ENCODE measurements at regions not wholly inside any gene's neighbourhood (a gene's known extent, or its start where the extent isn't known, plus 50 kb on each side); places are given as distances from the start of the nearest gene placed in this dataset.

DNA sequence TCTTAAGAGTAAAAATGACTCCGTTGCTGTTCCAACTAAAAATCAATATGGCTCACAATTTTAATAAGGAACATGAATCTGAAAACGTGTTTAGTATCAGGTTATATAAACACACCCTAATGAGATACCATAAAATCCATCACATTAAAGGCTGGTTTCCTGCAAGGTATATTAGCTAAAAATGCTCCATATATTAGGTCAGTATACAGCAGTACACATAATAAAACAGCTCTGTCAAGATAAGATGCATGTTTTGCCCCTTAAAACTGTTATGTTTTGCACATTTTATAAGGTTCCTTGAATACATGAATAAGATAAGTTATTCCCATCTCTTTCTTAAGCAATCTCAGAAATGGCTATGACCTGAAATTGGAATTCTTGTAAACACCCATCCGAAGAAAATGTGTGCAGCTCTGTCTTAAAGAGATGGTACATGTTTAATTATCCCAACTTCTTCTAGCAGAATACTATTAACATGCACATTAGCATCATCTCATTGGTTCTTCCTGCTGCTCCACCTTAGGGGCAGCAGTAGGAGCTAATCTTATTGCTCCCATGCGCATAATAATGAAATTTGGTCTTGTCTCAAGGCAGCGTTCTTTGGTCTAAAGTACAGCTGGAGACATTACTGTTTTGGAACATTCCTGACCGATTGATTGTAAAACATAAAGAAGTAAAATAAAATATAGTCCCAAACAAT is 836.1 kb upstream of the FANCL start:
- no peaks in the 10 kb centered on the region for H3K4me1 Mint-ChIP-seq
- no peaks in the 10 kb centered on the region for H3K36me3 Mint-ChIP-seq (ENCODE audit: insufficient read depth)
- no peak overlapping the region for H3K27ac Mint-ChIP-seq (ENCODE audit: low read depth)
- no peaks in the 10 kb centered on the region for H3K27me3 Mint-ChIP-seq
- no peak for ATAC-seq (replicated peaks; ENCODE audit: extremely low read depth, poor library complexity, severe bottlenecking)
- no peak for DNase-seq (ENCODE audit: low spot score in 2 of 2)
- H3K4me3 Mint-ChIP-seq: no peak overlapping the region
- H3K9me3 Mint-ChIP-seq: peaks cover 9% of the 10 kb centered on the region

DNA sequence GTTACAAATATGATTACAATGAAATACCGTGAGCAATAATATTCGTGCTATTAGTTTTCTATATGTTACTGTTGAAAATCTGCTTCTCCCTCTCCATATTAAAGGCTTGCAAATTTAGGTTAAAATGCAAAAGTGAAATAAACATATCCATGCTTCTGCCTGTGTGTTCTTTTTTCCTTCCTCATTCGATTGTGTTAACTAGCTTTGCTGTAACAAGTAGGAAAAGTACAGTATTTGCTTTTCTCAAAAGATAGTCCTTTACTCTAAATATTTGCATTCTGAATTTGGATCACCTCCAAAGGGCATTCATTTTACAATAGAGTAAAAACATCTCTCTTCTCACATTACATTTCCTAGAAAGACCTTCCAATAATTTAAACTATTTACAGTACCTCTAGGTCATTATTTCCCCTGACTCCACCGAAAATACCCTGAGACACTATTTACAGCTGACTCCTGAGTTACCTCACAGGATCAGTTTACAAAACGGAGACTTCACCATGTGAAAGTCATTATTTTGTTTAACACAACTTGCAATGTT is 835.0 kb upstream of the FANCL start:
- H3K4me3 Mint-ChIP-seq: no peak overlapping the region
- H3K27ac Mint-ChIP-seq (ENCODE audit: low read depth): no peak overlapping the region
- H3K9me3 Mint-ChIP-seq: peaks cover 14% of the 10 kb centered on the region

DNA sequence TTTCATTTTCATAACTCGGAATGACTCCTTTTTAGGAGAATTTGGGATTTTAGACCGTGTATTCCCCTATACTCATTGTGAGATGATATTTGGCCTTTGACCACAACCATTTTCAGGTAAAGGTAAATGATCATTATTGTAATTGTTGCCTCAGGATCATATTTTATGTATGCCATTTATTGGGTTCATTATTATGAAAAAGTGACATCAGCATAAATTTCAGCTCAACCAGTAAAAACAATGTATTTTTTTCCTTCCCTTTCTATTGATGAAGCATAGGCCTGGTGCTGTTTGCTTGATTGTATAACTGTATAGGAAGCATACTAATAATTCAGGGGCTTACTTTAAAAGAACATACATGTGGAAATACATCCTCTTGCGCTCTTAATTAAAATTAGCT is 832.9 kb upstream of the FANCL start:
- H3K36me3 Mint-ChIP-seq (ENCODE audit: insufficient read depth): no peaks in the 10 kb centered on the region
- no peak overlapping the region for H3K4me3 Mint-ChIP-seq
- H3K27ac Mint-ChIP-seq (ENCODE audit: low read depth): no peak overlapping the region
- no peaks in the 10 kb centered on the region for H3K27me3 Mint-ChIP-seq
- H3K4me1 Mint-ChIP-seq: no peaks in the 10 kb centered on the region
- ATAC-seq (replicated peaks; ENCODE audit: extremely low read depth, poor library complexity, severe bottlenecking): no peak
- DNase-seq (ENCODE audit: low spot score in 2 of 2): no peak
- H3K9me3 Mint-ChIP-seq: peaks cover 13% of the 10 kb centered on the region

More for the DNA sequence above, 835.0 kb upstream of the FANCL start:
- Mint-ChIP-seq H3K36me3 (ENCODE audit: insufficient read depth) (no peaks in the 10 kb centered on the region), H3K27me3 (no peaks in the 10 kb centered on the region), H3K4me1 (no peaks in the 10 kb centered on the region)
- ATAC-seq (replicated peaks; ENCODE audit: extremely low read depth, poor library complexity, severe bottlenecking) (no peak), DNase-seq (ENCODE audit: low spot score in 2 of 2) (no peak)

DNA sequence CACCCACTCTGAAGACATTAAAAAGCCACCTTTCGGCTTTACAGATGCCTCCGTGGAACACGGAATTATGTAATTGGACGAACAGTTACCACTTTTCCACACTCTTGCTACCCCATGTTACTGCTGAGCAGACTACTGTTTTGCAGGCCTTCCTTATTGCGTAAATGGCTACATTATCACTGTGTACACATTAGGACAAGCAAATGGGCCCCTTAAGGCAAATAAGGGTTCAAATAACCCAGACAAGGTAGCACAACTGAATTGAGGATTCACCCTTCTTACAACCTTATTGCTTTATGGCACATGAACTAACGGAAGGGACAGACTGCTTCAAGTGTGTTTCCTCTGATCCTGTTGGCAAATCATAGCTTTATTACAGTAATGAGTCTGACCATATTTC is 832.2 kb upstream of the FANCL start:
- no peaks in the 10 kb centered on the region for H3K36me3 Mint-ChIP-seq (ENCODE audit: insufficient read depth)
- H3K27ac Mint-ChIP-seq (ENCODE audit: low read depth): no peak overlapping the region
- no peaks in the 10 kb centered on the region for H3K4me1 Mint-ChIP-seq
- no peak overlapping the region for H3K4me3 Mint-ChIP-seq
- H3K27me3 Mint-ChIP-seq: no peaks in the 10 kb centered on the region
- peaks cover 13% of the 10 kb centered on the region for H3K9me3 Mint-ChIP-seq
- ATAC-seq (replicated peaks; ENCODE audit: extremely low read depth, poor library complexity, severe bottlenecking) (no peak), DNase-seq (ENCODE audit: low spot score in 2 of 2) (no peak)

DNA sequence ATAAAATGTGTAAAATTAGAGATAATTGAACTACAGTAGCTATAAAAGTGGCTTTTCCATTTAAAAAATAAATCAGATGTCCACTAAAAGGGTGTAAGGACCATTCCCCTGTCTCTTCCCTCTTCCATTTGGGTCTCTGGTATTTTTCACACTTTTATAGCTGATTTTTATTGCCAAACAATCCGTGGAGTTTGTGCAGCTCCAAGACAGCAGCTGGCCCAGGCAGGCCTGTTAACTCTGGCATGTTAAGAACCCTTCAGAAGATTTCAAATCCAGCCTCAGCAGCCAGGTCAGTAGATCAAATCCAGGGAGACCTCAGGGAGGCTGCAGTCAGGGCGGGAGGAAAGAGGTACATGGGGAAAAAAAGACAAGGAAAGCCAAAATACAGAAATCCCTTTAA is 827.1 kb upstream of the FANCL start:
- H3K36me3 Mint-ChIP-seq (ENCODE audit: insufficient read depth): no peaks in the 10 kb centered on the region
- peaks cover 13% of the 10 kb centered on the region for H3K9me3 Mint-ChIP-seq
- ATAC-seq (replicated peaks; ENCODE audit: extremely low read depth, poor library complexity, severe bottlenecking) (no peak), DNase-seq (ENCODE audit: low spot score in 2 of 2) (no peak)
- H3K4me3 Mint-ChIP-seq: no peak overlapping the region
- H3K4me1 Mint-ChIP-seq: no peaks in the 10 kb centered on the region
- no peak overlapping the region for H3K27ac Mint-ChIP-seq (ENCODE audit: low read depth)
- no peaks in the 10 kb centered on the region for H3K27me3 Mint-ChIP-seq

DNA sequence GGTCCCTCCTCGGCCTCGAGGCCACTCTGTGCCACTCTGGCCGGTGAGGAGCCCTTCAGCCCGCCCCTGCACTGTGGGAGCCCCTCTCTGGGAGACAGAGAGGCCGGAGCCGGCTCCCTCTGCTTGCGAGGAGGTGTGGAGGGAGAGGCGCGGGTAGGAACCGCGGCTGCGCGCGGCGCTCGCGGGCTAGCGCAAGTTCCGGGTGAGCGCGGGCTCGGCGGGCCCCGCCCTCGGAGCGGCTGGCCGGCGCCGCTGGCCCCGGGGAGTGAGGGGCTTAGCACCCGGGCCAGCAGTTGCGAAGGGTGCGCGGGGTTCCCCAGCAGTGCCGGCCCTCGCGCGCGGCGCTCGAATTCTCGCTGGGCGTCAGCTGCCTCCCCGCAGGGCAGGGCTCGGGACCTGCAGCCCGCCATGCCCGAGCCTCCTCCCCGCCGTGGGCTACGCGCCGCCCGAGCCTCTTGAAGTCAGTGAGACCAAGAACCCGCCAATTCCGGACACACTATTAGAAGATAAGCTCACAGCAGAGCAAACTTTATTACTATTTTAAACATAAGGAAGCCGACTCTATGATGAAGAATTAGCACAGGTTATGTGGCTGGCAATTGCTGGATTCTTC is 825.8 kb upstream of the FANCL start:
- no peak overlapping the region for H3K4me3 Mint-ChIP-seq
- peaks cover 8% of the 10 kb centered on the region for H3K9me3 Mint-ChIP-seq
- ATAC-seq (replicated peaks; ENCODE audit: extremely low read depth, poor library complexity, severe bottlenecking) (no peak), DNase-seq (ENCODE audit: low spot score in 2 of 2) (no peak)
- H3K27me3 Mint-ChIP-seq: no peaks in the 10 kb centered on the region
- H3K36me3 Mint-ChIP-seq (ENCODE audit: insufficient read depth): no peaks in the 10 kb centered on the region
- no peak overlapping the region for H3K27ac Mint-ChIP-seq (ENCODE audit: low read depth)
- H3K4me1 Mint-ChIP-seq: no peaks in the 10 kb centered on the region

DNA sequence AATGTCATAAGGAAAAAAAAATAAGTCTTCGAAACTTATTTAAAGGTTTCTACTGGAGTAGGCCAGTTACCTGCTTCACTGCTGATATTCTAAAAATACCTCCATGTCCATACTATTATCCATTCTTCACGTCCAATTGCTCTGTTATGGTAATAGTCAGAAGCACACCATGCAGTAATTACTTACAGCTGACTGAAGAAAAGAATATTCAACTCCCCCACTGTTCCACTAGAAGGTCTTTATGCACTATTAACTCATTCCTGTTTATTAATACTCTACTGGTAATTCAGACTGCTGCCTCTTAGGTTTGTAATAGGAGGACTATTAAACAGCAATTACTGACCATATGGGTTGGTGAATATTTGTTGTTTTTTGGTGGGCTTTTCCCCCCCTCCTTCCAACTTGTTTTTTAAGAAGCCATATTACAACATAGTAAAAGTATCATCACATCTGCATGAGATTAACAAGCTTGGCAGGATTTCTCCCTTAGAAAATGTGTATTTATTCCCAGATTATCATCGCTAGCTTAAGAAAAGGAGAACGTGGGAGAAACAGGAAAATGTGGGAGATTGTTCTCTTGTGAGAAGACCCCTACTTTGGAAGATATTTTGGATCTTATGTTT is 806.4 kb upstream of the FANCL start:
- Mint-ChIP-seq H3K27me3 (no peaks in the 10 kb centered on the region), H3K9me3 (peaks cover 11% of the 10 kb centered on the region), H3K4me3 (no peak overlapping the region), H3K4me1 (no peaks in the 10 kb centered on the region), H3K36me3 (ENCODE audit: insufficient read depth) (no peaks in the 10 kb centered on the region), H3K27ac (ENCODE audit: low read depth) (no peak overlapping the region)
- ATAC-seq (replicated peaks; ENCODE audit: extremely low read depth, poor library complexity, severe bottlenecking): no peak
- DNase-seq (ENCODE audit: low spot score in 2 of 2): no peak

DNA sequence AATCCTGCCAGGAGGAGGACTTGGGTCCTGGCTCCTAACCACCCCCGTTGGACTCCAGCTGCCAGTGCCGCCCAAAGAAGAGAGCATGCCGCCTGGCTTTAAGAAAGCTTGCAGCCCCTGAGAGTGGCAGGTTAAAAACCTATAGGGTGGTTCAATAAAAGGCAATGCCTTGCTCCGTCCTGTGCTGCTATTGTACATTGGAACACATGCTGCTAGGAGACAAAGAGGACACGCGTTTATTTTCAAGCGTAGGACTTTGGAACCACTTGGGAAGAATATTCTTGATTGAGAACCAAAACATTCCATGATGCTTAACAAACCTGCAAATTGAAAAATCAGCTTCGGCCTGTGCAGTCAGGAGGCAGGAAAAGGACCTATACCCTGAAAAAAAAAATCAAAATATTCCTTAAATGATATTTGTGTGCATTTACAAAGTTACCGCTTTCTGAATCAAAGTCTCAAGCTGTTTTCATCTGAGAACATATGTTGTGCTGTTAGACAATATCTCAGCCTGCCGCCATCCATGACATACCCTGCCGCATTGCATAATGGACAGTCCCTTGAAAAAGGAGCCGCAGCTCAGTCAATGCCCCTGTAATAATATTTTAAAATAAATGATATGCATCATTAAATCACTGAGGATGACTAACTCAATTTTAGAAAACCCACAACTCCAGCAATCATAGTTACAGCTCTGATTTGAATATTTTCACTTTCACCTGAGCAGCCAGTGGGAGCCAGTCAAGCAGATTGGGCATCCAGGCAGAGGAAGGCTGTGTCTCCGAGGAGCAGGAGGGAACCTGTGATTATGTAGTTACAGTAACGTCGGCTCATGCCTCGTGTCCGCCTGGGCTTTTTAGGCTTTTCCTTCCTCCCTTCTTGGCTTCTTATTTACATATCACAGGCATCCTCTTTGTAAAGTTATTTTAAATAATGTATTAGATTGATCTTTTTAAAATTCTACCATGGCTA is 805.6 kb upstream of the FANCL start:
- DNase-seq (ENCODE audit: low spot score in 2 of 2): no peak
- Mint-ChIP-seq H3K36me3 (ENCODE audit: insufficient read depth) (no peaks in the 10 kb centered on the region), H3K4me3 (no peak overlapping the region), H3K9me3 (peaks cover 11% of the 10 kb centered on the region), H3K4me1 (no peaks in the 10 kb centered on the region), H3K27ac (ENCODE audit: low read depth) (no peak overlapping the region), H3K27me3 (no peaks in the 10 kb centered on the region)
- ATAC-seq (replicated peaks; ENCODE audit: extremely low read depth, poor library complexity, severe bottlenecking): no peak

DNA sequence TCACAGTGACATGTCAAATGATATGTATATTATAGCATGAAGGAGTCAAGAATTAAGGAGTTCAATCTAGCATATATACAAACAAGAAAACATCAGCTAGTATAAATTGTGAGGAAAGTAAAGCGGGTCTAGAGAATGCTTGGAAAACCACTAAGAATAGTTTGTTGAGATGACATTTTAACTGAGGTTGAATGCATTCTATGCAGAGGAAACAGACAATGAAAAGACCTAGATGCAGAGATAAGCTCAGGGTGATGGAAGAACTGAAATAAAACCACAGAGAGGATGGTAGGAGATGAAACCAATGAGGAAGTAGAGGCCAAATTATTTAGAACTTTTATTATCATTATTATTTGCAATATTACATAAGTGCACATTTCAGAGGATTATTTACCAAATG is 803.6 kb upstream of the FANCL start:
- Mint-ChIP-seq H3K36me3 (ENCODE audit: insufficient read depth) (no peaks in the 10 kb centered on the region), H3K4me1 (no peaks in the 10 kb centered on the region)

DNA sequence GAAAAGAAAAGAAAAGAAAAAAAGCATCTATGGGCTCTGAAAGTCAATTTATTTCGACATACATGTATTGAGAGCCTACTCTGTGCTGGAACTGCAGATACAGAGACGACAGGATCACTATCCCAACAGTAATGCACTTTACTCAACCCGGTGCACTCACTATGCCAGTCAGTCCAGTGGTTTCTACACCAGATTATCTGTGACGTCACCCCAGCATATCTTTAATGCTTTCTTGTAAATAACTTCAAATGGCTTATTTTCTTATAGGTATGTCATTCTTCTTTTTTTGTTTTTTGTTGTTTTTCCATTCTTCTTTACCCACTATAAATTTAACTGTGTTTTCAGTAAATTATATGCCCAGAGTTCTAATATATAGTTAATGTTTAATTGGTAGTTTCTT is 800.0 kb upstream of the FANCL start:
- ATAC-seq (replicated peaks; ENCODE audit: extremely low read depth, poor library complexity, severe bottlenecking): no peak
- no peak overlapping the region for H3K4me3 Mint-ChIP-seq
- DNase-seq (ENCODE audit: low spot score in 2 of 2): no peak
- H3K9me3 Mint-ChIP-seq: peaks cover 13% of the 10 kb centered on the region
- no peaks in the 10 kb centered on the region for H3K36me3 Mint-ChIP-seq (ENCODE audit: insufficient read depth)
- no peaks in the 10 kb centered on the region for H3K4me1 Mint-ChIP-seq
- no peak overlapping the region for H3K27ac Mint-ChIP-seq (ENCODE audit: low read depth)
- H3K27me3 Mint-ChIP-seq: no peaks in the 10 kb centered on the region

More for the DNA sequence above, 803.6 kb upstream of the FANCL start:
- DNase-seq (ENCODE audit: low spot score in 2 of 2) (no peak), ATAC-seq (replicated peaks; ENCODE audit: extremely low read depth, poor library complexity, severe bottlenecking) (no peak)
- Mint-ChIP-seq H3K4me3 (no peak overlapping the region), H3K27ac (ENCODE audit: low read depth) (no peak overlapping the region), H3K27me3 (no peaks in the 10 kb centered on the region), H3K9me3 (peaks cover 18% of the 10 kb centered on the region)

DNA sequence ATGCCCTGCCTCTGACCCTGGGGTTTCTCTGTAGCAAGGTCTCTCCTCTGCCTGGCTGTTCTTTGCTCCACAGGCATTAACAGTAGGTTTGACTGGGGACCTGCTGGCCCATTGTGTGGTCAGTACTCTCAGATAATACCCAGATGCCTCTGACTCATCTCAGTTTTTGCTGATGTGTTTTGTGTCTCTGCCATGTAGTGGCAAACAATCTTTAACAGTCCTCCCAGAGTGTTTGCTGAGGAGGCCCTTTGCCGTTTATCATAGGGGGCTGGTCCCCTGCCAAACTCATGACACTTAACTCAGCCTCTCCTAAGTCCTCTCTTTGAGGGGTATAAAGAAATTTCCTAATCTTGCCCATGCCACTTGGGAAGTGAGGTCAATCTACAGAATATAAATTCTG is 793.7 kb upstream of the FANCL start:
- H3K4me3 Mint-ChIP-seq: no peak overlapping the region
- ATAC-seq (replicated peaks; ENCODE audit: extremely low read depth, poor library complexity, severe bottlenecking) (no peak), DNase-seq (ENCODE audit: low spot score in 2 of 2) (no peak)
- no peak overlapping the region for H3K27ac Mint-ChIP-seq (ENCODE audit: low read depth)
- H3K9me3 Mint-ChIP-seq: peaks cover 9% of the 10 kb centered on the region
- H3K36me3 Mint-ChIP-seq (ENCODE audit: insufficient read depth): no peaks in the 10 kb centered on the region
- no peaks in the 10 kb centered on the region for H3K4me1 Mint-ChIP-seq
- H3K27me3 Mint-ChIP-seq: no peaks in the 10 kb centered on the region

DNA sequence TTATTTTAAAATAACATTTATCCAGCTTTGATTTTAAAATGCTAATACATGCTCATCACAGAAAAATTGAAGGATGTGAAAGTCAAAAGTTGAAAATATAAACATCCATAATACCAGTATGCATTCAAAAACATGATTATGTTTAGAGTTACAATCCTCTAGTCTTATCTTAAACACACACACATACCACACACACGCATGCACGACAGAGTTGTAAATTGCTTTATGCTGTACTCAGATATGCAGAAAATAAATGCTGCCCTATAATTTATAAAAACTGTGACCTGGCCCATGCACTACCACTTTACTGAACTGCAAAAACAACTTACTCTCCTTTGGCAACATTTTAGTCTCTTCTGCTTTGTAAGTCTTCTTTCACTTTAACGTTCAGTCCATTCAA is 793.0 kb upstream of the FANCL start:
- ATAC-seq (replicated peaks; ENCODE audit: extremely low read depth, poor library complexity, severe bottlenecking) (no peak), DNase-seq (ENCODE audit: low spot score in 2 of 2) (no peak)
- peaks cover 9% of the 10 kb centered on the region for H3K9me3 Mint-ChIP-seq
- H3K4me1 Mint-ChIP-seq: no peaks in the 10 kb centered on the region
- H3K4me3 Mint-ChIP-seq: no peak overlapping the region
- no peaks in the 10 kb centered on the region for H3K27me3 Mint-ChIP-seq
- no peaks in the 10 kb centered on the region for H3K36me3 Mint-ChIP-seq (ENCODE audit: insufficient read depth)
- H3K27ac Mint-ChIP-seq (ENCODE audit: low read depth): no peak overlapping the region
